Kidney epithelial cell (primary cell): ENCODE measurements at regions not wholly inside any gene's neighbourhood (a gene's known extent, or its start where the extent isn't known, plus 50 kb on each side); places are given as distances from the start of the nearest gene placed in this dataset.
"Not testable (repeated sequence)": the region's sequence is repeated elsewhere in the genome, so short reads cannot be mapped to it uniquely, and the experiment has no call there.

ENCODE experiments used
- DNase-seq: peaks from one replicate; pipeline ENCODE4 v3.0.0-alpha.2; 2010; ENCODE audit warnings: low read depth
- H3K27me3 ChIP-seq: 2 replicates; pipeline ENCODE4 v1.6.0; 2011; ENCODE audit warnings: low read length; ENCODE audit not compliant: control insufficient read depth, insufficient read depth
- H3K36me3 ChIP-seq: 2 replicates; pipeline ENCODE4 v1.5.1; 2011; ENCODE audit warnings: low read length; ENCODE audit not compliant: control insufficient read depth, insufficient read depth
- H3K4me3 ChIP-seq: 2 replicates; pipeline ENCODE4 v1.5.1; 2011; ENCODE audit warnings: low read depth, mild to moderate bottlenecking, control low read depth, low read length
- CTCF ChIP-seq: IDR thresholded peaks from 2 replicates; pipeline ENCODE4 v1.5.1; 2011; ENCODE audit warnings: mild to moderate bottlenecking, moderate library complexity, low read length, control low read depth, inconsistent platforms; ENCODE audit not compliant: insufficient read depth, poor library complexity, severe bottlenecking

- no peaks in the 10 kb centered on the region for H3K36me3 ChIP-seq
- H3K4me3 ChIP-seq, result no peak overlapping the region
- no peak for DNase-seq
- TF ChIP-seq CTCF, result no peak
- H3K27me3 ChIP-seq, result no peaks in the 10 kb centered on the region
Observed at GRCh38 chr2:179322289-179322688, 57.7 kb upstream of the SESTD1 start.

GRCh38 chr2:179321034-179321433, 56.4 kb upstream of the SESTD1 start:
- H3K4me3 ChIP-seq, H3K36me3 ChIP-seq, DNase-seq, H3K27me3 ChIP-seq: not testable (repeated sequence)

- DNase-seq, H3K36me3 ChIP-seq, H3K27me3 ChIP-seq, H3K4me3 ChIP-seq: not testable (repeated sequence)
Observed at GRCh38 chr2:179314729-179315128, 50.1 kb upstream of the SESTD1 start.
